ENCODE measurements at regions not wholly inside any gene's neighbourhood (a gene's known extent, or its start where the extent isn't known, plus 50 kb on each side); places are given as distances from the start of the nearest gene placed in this dataset.
A peak's percentile ranks its signal among the peaks of the same experiment; 100 is the strongest.
"Not testable (repeated sequence)": the region's sequence is repeated elsewhere in the genome, so short reads cannot be mapped to it uniquely, and the experiment has no call there.

- DNase-seq (ENCODE audit: low spot score): peak; percentile 45
Observed at GRCh38 chr1:37323486-37324377, 150.6 kb upstream of the ZC3H12A start.

DNA sequence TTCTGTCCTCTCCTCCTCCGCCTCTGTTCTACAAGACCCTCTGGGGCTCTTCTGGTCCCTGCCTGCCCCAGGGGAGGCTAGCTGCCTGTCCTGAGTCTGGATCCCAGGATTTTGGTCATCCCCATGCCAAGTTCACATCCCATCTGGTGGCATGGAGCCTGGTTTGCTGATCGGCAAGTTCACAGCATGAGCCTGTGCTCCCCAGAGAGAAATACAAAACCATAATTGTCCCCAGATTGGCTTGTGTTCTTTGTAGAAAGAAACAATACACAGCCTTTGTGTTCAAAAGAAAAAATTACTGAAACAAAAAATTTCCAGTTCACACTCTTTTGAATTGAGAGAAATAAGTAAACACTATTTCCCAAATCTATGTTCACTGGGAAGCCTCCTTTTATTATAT, 149.4 kb upstream of the ZC3H12A start:
- DNase-seq (ENCODE audit: low spot score): no peak

GRCh38 chr1:37325509-37326437, 148.6 kb upstream of the ZC3H12A start:
- DNase-seq (ENCODE audit: low spot score): no peak

GRCh38 chr1:37332126-37332525, 142.3 kb upstream of the ZC3H12A start:
- no peak for DNase-seq (ENCODE audit: low spot score)

GRCh38 chr1:37338658-37339057, 135.7 kb upstream of the ZC3H12A start:
- no peak for DNase-seq (ENCODE audit: low spot score)

DNA sequence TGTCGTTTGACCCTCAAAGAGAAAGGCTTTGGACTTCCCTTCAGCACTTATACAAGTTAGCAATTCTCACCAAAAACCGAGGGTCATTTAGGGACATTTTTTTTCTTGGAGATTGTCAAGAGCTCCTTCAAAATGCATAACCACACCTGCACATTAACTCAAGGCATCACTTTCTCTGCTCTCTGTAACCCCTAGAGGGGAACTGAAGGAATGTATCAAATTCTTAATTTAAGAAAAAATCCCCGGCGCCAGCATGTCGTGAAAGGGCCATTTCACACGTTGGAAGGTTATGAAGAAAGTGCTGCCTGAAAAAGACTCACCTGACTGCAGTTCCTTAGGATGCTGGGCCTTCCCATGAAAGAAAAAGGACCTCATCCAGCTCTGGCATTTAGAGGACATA, 131.6 kb upstream of the ZC3H12A start:
- no peak for DNase-seq (ENCODE audit: low spot score)

DNA sequence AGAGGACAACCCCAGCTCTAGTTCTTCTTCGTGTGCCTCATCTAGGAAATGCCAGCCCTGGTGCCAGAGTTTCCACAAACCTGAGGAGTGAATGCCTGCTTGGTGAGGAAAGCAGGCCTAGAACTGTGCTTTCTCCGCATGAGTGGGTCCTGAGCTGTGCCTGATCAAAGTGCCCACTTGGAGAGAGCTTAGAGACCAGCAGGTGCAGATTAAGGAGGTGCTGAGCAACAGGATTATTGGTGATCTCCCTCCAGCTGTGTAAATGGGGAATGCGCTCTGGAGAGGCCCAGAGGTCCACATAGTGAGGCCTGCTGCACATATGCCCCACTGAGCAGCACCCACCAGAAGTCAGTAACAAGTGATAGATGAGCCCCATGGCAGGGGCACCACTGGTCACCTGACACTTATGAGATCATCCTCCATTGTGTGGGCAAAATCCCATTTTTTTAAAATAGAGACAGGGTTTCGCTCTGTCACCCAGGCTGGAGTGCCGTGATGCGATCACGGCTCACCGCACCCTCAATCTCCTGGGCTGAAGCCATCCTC, 127.2 kb upstream of the ZC3H12A start:
- DNase-seq (ENCODE audit: low spot score): no peak

DNA sequence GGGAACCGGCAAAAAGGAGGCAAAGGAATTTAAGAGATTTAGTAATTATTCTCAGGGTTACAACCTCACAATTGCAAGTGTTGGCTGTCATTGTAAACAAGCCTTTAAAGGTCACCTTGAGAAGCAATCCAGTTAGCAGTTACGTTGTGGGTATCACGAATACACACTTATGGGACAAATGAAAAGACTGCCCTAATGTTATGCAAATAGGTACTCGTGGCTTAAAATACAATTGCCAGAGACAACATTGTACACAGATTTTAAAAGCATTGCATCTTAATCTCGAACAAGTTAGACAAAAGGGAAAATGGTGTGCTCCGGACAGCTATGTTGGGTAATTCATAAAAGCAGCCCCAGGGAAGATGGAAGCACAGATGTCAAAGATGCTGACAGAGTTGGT, 120.5 kb upstream of the ZC3H12A start:
- DNase-seq (ENCODE audit: low spot score): no peak

DNA sequence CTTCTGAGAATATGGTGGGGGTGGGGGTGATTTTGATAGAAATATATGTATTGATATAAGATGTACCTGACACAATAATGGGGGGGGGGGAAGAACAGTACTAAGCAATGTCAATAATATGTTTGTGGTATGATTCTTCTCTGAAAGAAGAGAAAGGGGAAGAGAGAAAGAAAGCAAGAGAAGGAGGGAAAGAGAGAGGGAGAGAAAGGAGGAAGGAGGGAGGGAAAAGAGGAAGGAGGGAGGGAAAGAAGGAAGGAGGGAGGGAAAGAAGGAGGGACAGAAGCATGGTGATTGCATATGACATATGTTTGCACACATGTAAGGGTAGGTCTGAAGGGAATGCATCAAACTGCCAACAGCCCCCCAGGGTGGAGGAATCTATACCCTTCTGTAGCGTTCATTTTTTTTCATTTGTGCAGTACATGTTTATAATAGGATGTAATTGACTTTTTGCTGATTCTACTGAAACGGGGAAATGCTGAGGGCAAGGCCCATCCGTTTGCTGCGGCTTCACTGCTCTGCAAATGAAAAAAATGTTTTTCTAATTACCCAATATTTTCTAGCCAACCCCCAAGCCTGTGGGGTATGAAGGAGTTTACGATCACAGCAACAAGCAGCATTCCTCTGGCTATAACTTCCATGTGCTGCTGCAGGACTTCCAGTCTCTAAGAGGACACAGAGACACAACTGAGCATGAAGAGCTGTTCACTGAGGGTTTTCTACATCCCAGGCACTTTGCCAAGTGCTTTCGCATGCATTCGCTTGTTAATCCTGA, 119.3 kb upstream of the ZC3H12A start:
- no peak for DNase-seq (ENCODE audit: low spot score)

DNA sequence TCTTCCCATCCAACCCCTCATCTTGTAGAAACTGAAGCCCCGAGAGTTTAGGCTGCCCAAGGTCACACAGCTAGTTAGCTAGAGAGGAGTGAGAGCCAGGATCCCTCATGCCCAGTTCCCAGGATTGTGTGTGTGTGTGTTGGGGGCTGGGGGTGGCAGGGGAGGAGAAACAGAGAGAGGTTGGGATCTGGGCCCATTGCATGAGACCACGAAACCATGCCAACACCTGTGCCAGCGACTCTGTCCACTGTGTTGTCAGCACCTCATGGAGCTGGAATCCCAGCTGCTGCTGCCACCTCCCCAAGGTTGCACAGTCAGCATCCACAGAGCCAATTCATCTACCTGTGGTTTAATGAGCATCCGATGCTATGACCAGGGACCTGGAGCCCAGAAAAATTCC, 115.4 kb upstream of the ZC3H12A start:
- no peak for DNase-seq (ENCODE audit: low spot score)

DNA sequence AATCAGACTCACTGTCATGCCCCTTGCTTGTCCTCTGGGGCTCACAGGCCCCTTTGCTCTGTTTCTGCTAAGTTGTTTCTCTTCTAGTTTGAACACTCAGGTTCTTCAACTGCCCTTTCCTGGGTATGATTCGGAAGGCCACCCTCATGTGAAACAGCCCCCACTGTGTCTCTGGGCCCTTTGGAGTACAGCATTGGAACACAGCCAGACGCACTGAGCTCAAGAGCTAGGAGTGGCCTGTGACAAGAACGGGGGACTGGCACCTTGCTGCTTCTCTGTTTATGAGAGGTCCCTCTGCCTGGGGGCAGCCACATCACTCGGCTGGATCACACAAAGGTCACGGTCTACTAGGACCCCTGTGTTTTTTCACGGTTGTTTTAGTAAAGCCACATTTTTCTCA, 114.4 kb upstream of the ZC3H12A start:
- no peak for DNase-seq (ENCODE audit: low spot score)

- no peak for DNase-seq (ENCODE audit: low spot score)
Observed at GRCh38 chr1:37362594-37363385, 111.6 kb upstream of the ZC3H12A start.

DNA sequence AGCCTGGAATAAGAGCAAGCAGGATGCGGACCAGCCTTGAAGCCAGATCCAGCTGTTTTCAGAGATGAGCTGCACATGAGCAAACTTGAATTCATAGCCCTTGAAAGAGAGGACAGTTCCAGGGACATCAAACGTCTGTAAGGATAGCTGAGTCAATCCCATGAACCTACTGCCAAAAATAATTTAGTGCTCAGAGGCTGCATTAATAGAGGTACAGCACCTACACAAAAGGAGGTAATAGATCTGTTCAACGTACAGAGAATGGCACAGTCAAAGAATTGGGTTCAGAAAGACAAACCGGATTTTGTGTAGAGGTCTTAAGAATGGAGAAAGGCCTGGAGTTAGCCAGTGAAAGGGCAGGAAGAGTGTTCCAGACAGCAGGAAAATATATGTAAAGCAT, 110.8 kb upstream of the ZC3H12A start:
- DNase-seq (ENCODE audit: low spot score): no peak

DNA sequence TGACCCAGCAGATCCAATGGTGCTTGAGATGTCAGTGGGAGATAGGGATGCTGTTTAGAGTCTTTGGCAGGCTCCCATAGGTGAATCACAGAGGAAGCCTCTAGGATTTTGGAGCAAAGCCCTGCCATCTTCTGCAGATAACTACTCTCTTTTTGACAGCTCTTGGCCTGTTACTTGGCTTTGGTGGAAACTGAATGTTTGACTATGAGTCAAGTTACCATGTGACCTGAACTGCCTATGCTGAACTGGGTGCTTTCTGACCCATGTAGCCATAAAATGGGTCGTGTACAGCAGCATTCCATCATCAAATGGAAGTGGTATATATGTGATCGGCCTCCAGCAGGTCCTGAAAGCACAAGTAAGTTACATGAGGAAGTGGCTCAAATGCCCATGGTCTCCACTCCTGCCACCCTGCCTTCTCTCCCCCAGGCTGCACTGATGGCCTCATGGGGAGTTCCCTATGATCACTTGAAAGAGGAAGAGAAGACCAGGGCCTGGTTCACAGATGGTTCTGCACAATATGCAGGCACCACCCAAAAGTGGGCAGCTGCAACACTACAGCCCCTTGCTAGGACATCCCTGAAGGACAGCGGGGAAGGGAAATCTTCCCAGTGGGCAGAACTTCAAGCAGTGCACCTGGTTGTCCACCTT, 105.6 kb upstream of the ZC3H12A start:
- not testable (repeated sequence) for DNase-seq (ENCODE audit: low spot score)

DNA sequence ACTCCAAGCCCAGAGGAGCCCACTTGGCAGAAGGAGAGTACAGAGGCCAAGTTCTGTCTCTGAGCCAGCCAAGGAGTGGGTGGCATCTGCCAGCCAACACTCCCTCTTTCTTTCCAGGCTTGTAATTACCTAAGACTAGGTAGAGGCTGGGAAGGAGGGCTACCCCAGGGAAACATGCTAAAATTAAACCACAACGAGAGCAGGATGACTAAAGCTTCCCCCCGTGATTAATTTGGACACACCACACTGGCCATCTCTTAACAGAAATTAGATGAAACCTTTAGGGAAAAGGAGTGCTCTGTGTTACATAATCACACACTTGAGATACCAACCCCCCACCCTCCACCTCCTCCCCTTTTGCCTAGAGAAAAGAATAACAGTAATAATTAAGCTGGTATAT, 102.1 kb upstream of the ZC3H12A start:
- no peak for DNase-seq (ENCODE audit: low spot score)

DNA sequence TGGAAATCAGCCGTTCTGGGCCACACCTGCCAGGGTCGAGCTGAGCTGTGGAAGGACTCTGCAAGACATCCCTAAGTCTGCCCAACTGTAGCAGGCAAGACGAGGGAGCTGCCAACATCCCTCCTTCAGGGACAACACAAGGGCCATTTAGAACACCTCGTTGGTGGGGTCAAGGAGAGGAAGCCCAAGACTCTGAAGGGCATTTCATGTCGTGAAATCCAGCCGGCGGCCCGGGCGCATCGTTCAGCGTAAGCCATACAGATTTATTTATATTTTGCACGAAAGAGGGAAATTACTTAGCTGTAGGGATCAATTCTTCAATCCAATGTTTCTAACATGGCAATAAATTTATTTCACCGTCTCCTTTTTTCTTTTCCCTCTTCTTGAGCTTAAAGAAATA, 101.7 kb upstream of the ZC3H12A start:
- no peak for DNase-seq (ENCODE audit: low spot score)

GRCh38 chr1:37373413-37373812, 101.0 kb upstream of the ZC3H12A start:
- no peak for DNase-seq (ENCODE audit: low spot score)

GRCh38 chr1:37380546-37380945, 93.8 kb upstream of the ZC3H12A start:
- not testable (repeated sequence) for DNase-seq (ENCODE audit: low spot score)

- DNase-seq (ENCODE audit: low spot score): no peak
Observed at GRCh38 chr1:37387854-37388253, 86.5 kb upstream of the ZC3H12A start.

- DNase-seq (ENCODE audit: low spot score): no peak
Observed at GRCh38 chr1:37389327-37389726, 85.1 kb upstream of the ZC3H12A start.

Data from COLO829 (cell line).